RWPE1 (cell line): ENCODE measurements at regions not wholly inside any gene's neighbourhood (a gene's known extent, or its start where the extent isn't known, plus 50 kb on each side); places are given as distances from the start of the nearest gene placed in this dataset.
"Not testable (repeated sequence)": the region's sequence is repeated elsewhere in the genome, so short reads cannot be mapped to it uniquely, and the experiment has no call there.

Experiments used
- CTCF ChIA-PET: fragments of 350-600 bp; sonication (Branson Sonifier 250); formaldehyde crosslinking; extraction: SDS; loops from one replicate; lab custom pipeline; 2021; lab: Yijun Ruan, JAX
- POLR2A ChIA-PET: fragments of 400-600 bp; formaldehyde crosslinking; extraction: SDS; loops from one replicate; lab custom pipeline; 2020; ENCODE audit warnings: antibody characterized with exemption; ENCODE audit not compliant: low non-redundant PET; lab: Yijun Ruan, JAX
- DNase-seq: peaks from one replicate; pipeline ENCODE4 v3.0.0; 2012; ENCODE audit warnings: low spot score
- H3K27ac ChIP-seq: fragments of 450-650 bp; 2 replicates; pipeline ENCODE4 v1.5.1; 2017
- CTCF ChIP-seq: fragments of 450-650 bp; conservative IDR thresholded peaks from 2 replicates; pipeline ENCODE4 v1.5.1; 2017; ENCODE audit warnings: low read depth, mild to moderate bottlenecking

DNA sequence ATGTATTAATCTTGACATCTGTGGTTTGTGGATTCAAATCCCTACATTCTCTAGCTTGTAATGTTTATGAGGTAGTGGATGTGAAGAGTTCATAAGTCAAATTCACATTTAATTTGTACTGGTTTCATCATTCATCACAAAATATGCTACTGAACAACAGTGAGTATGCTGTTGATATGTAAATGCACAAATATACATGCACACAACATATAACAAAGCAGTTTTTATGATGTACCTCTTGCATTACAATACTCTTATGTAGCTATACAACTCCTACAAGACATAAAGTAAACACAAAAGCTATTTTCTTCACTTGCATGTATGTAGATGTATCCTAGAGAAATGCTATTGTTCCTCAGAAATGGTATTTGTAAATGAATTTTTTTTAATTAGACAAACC, 111.0 kb upstream of the ANTXRL start:
- no peak overlapping the region for H3K27ac ChIP-seq
- ChIA-PET CTCF (no interaction called here), POLR2A (no interaction called here)
- TF ChIP-seq CTCF = no peak
- no peak for DNase-seq

DNA sequence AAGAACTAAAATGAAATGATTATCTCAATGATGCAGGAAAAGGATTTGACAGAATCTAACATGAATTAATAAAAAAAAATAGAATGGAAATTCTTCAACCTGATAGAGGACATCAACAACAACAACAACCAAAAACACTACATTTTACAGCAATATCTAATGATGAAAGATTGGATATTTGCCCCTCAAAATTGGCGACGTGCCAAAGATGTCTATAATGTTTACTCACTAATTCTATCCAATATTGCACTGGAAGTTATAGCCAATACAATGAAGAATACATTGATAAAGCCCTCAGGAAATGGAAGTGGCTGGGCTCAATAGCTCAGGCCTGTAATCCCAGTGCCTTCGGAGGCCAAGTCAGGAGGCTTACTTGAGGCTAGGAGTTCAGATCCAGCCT, 99.4 kb upstream of the ANTXRL start:
- CTCF ChIA-PET, DNase-seq, POLR2A ChIA-PET, H3K27ac ChIP-seq: not testable (repeated sequence)

GRCh38 chr10:46197050-46197449, 89.7 kb upstream of the ANTXRL start:
- ChIA-PET CTCF (no interaction called here), POLR2A (no interaction called here)
- DNase-seq = no peak
- H3K27ac ChIP-seq = no peak overlapping the region
- no peak for TF ChIP-seq CTCF

- POLR2A ChIA-PET = no interaction called here
- CTCF ChIA-PET = no interaction called here
- no peak overlapping the region for H3K27ac ChIP-seq
- no peak for DNase-seq
- no peak for TF ChIP-seq CTCF
Observed at GRCh38 chr10:46198516-46198915, 88.3 kb upstream of the ANTXRL start.

DNA sequence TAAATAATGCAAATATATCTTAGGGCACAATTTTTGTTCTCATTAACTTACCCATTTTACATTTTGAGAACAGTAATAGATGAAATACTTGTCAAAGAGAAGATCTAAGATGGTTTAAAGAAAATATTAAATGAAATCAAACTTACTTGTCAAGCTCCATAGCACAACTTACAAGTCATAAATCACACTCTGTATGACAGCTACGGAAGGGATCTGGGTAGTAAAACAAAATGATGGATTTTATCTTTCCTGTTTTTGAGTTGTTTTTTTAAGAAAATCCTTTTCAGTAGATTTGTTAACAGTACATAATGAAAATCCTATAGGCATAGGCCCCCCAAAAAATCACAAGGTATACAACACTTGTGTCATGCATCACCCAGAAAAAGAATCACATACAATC, 84.4 kb upstream of the ANTXRL start:
- H3K27ac ChIP-seq, CTCF ChIA-PET, DNase-seq, POLR2A ChIA-PET: not testable (repeated sequence)

DNA sequence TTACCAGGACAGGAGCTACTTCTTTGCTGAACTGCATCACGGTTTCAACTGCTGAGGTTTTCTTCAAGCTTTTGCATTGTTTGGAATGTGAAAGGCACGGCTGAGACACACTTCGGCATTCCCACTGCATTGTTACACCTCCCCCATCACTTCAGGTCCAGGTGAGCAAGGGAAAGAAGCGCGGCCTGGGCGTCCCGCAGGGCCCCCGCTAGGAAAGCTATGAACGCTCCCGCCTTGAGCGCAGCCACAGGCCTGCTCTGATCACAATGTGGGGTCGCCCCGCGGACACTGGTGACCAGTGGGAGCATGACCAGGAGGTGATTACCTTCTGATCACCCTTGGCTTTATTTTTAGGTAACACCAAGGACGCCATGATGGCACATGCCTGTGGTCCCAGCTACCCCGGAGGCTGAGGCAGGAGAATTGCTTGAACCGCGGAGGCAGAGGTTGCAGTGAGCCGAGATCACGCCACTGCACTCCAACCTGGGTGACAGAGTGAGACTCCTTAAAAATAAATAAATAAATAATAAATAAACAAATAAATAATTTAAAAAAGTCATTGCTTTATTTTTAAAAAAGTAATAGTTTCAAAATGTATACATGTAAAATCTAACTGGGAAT, 82.2 kb upstream of the ANTXRL start:
- DNase-seq, H3K27ac ChIP-seq, CTCF ChIA-PET, POLR2A ChIA-PET: not testable (repeated sequence)

- DNase-seq, CTCF ChIA-PET, H3K27ac ChIP-seq, POLR2A ChIA-PET: not testable (repeated sequence)
Observed at GRCh38 chr10:46210427-46210826, 76.4 kb upstream of the ANTXRL start.

GRCh38 chr10:46215426-46215825, 71.4 kb upstream of the ANTXRL start:
- TF ChIP-seq CTCF = no peak
- POLR2A ChIA-PET = no interaction called here
- no peak for DNase-seq

More at GRCh38 chr10:46215426-46215825, 71.4 kb upstream of the ANTXRL start:
- H3K27ac ChIP-seq = no peak overlapping the region
- CTCF ChIA-PET = interaction anchor here (0.9 kb wide), 1 partner anchor 15 kb away, joined by 3 read pairs; no protein-coding TSS in a partner anchor
